H9 (cell line): ENCODE measurements at regions not wholly inside any gene's neighbourhood (a gene's known extent, or its start where the extent isn't known, plus 50 kb on each side); places are given as distances from the start of the nearest gene placed in this dataset.

Experiments used
- DNase-seq: peaks from one replicate; pipeline ENCODE4 v3.0.0-alpha.2; 2017
- H2AFZ ChIP-seq: one replicate; pipeline ENCODE4 v1.6.1; 2013; ENCODE audit warnings: mild to moderate bottlenecking, low read length, control low read depth, moderate library complexity
- H2AK5ac ChIP-seq: 2 replicates; pipeline ENCODE4 v1.6.1; 2013; ENCODE audit warnings: low read length, control low read depth, mixed read lengths; ENCODE audit not compliant: insufficient read length
- H2BK120ac ChIP-seq: one replicate; pipeline ENCODE4 v1.6.1; 2013; ENCODE audit warnings: low read depth, mild to moderate bottlenecking, low read length, control low read depth, inconsistent platforms; ENCODE audit not compliant: poor library complexity, severe bottlenecking
- H2BK12ac ChIP-seq: 2 replicates; pipeline ENCODE4 v1.6.1; 2013; ENCODE audit warnings: low read length, control low read depth, mixed read lengths, low read depth; ENCODE audit not compliant: insufficient read length
- H2BK15ac ChIP-seq: 2 replicates; pipeline ENCODE4 v1.6.1; 2013; ENCODE audit warnings: low read depth, low read length, control low read depth
- H2BK20ac ChIP-seq: one replicate; pipeline ENCODE4 v1.6.1; 2013; ENCODE audit warnings: low read depth, mild to moderate bottlenecking, low read length, control low read depth, inconsistent platforms; ENCODE audit not compliant: poor library complexity, severe bottlenecking
- H2BK5ac ChIP-seq: 2 replicates; pipeline ENCODE4 v1.6.1; 2013; ENCODE audit warnings: low read length, control low read depth, mixed read lengths; ENCODE audit not compliant: insufficient read length
- H3K14ac ChIP-seq: 2 replicates; pipeline ENCODE4 v1.6.1; 2013; ENCODE audit warnings: low read length, control low read depth; ENCODE audit not compliant: insufficient read depth
- H3K18ac ChIP-seq: 2 replicates; pipeline ENCODE4 v1.6.1; 2013; ENCODE audit warnings: low read depth, mild to moderate bottlenecking, mixed read lengths, low read length, control low read depth; ENCODE audit not compliant: insufficient read length
- H3K23ac ChIP-seq: 2 replicates; pipeline ENCODE4 v1.6.1; 2013; ENCODE audit warnings: low read length, control low read depth, mixed read lengths, low read depth; ENCODE audit not compliant: insufficient read length
- H3K23me2 ChIP-seq: 2 replicates; pipeline ENCODE4 v1.6.1; 2013; ENCODE audit warnings: low read depth, mild to moderate bottlenecking, mixed read lengths, low read length, control low read depth; ENCODE audit not compliant: insufficient read length, poor library complexity, severe bottlenecking
- H3K27ac ChIP-seq: 2 replicates; pipeline ENCODE4 v1.5.1; 2013; ENCODE audit warnings: low read length, control low read depth, mixed read lengths, low read depth; ENCODE audit not compliant: insufficient read length
- H3K27me3 ChIP-seq: 2 replicates; pipeline ENCODE4 v1.6.1; 2013; ENCODE audit warnings: low read length, control low read depth, inconsistent platforms; ENCODE audit not compliant: insufficient read depth
- H3K4ac ChIP-seq: 2 replicates; pipeline ENCODE4 v1.6.1; 2013; ENCODE audit warnings: low read depth, mild to moderate bottlenecking, control low read depth, inconsistent platforms, low read length, moderate library complexity
- H3K4me1 ChIP-seq: 2 replicates; pipeline ENCODE4 v1.6.1; 2013; ENCODE audit warnings: low read length, control low read depth, inconsistent platforms; ENCODE audit not compliant: insufficient read depth
- H3K4me2 ChIP-seq: 2 replicates; pipeline ENCODE4 v1.6.1; 2013; ENCODE audit warnings: low read length, control low read depth, mixed read lengths; ENCODE audit not compliant: insufficient read length, insufficient read depth
- H3K56ac ChIP-seq: 2 replicates; pipeline ENCODE4 v1.6.1; 2013; ENCODE audit warnings: low read depth, mild to moderate bottlenecking, mixed read lengths, low read length, control low read depth; ENCODE audit not compliant: insufficient read length
- H3K79me1 ChIP-seq: 2 replicates; pipeline ENCODE4 v1.6.1; 2013; ENCODE audit warnings: low read depth, mild to moderate bottlenecking, moderate library complexity, low read length, control low read depth, inconsistent platforms; ENCODE audit not compliant: insufficient read depth, poor library complexity, severe bottlenecking
- H3K79me2 ChIP-seq: 2 replicates; pipeline ENCODE4 v1.6.1; 2013; ENCODE audit warnings: low read length, control low read depth, inconsistent platforms; ENCODE audit not compliant: insufficient read depth
- H3K9ac ChIP-seq: 2 replicates; pipeline ENCODE4 v1.6.1; 2013; ENCODE audit warnings: low read length, control low read depth, mixed read lengths; ENCODE audit not compliant: insufficient read length; ENCODE audit errors: extremely low read depth
- H3K9me3 ChIP-seq: one replicate; pipeline ENCODE4 v1.6.1; 2013; ENCODE audit warnings: low read depth, low read length, inconsistent platforms; ENCODE audit not compliant: control insufficient read depth
- H3T11ph ChIP-seq: one replicate; pipeline ENCODE4 v1.6.1; 2013; ENCODE audit warnings: mild to moderate bottlenecking, low read length, control low read depth, inconsistent platforms
- H4K20me1 ChIP-seq: one replicate; pipeline ENCODE4 v1.6.1; 2013; ENCODE audit not compliant: control insufficient read depth, insufficient read length, insufficient read depth
- H4K5ac ChIP-seq: 2 replicates; pipeline ENCODE4 v1.6.1; 2013; ENCODE audit warnings: low read depth, mild to moderate bottlenecking, mixed read lengths, low read length, control low read depth; ENCODE audit not compliant: insufficient read length
- H4K8ac ChIP-seq: replicated peaks from 2 replicates; pipeline ENCODE4 v1.6.1; 2013; ENCODE audit warnings: low read length, control low read depth, mixed read lengths, low read depth; ENCODE audit not compliant: insufficient read length
- H4K91ac ChIP-seq: 2 replicates; pipeline ENCODE4 v1.6.1; 2013; ENCODE audit warnings: low read depth, mild to moderate bottlenecking, moderate library complexity, mixed read lengths, low read length, control low read depth; ENCODE audit not compliant: insufficient read length
- H3K27ac Mint-ChIP-seq, 3 experiments: 2 replicates in 2 of 3; 3 replicates in 1 of 3; pipeline ENCODE4 v1.8.0; 2020 to 2021; ENCODE audit warnings: mixed read lengths in 3 of 3, mild to moderate bottlenecking in 1 of 3, moderate library complexity in 1 of 3
- H3K27me3 Mint-ChIP-seq: 2 replicates; pipeline ENCODE4 v1.8.0; 2021; ENCODE audit warnings: low read depth, mild to moderate bottlenecking, moderate library complexity, mixed read lengths
- H3K36me3 Mint-ChIP-seq, 3 experiments: 2 replicates in 2 of 3; 3 replicates in 1 of 3; pipeline ENCODE4 v1.8.0; 2020 to 2021; ENCODE audit warnings: low read depth in 3 of 3, mixed read lengths in 3 of 3; ENCODE audit not compliant: insufficient read depth in 1 of 3
- H3K4me1 Mint-ChIP-seq, 2 experiments: 2 replicates each; pipeline ENCODE4 v1.8.0; 2020; ENCODE audit warnings: mixed read lengths in 2 of 2
- H3K4me3 Mint-ChIP-seq, 2 experiments: 2 replicates in 1 of 2; 3 replicates in 1 of 2; pipeline ENCODE4 v1.8.0; 2020 to 2021; ENCODE audit warnings: mild to moderate bottlenecking in 2 of 2, mixed read lengths in 2 of 2, moderate library complexity in 1 of 2
- H3K9me3 Mint-ChIP-seq, 2 experiments: 2 replicates in 1 of 2; 3 replicates in 1 of 2; pipeline ENCODE4 v1.8.0; 2020; ENCODE audit warnings: mild to moderate bottlenecking in 2 of 2, mixed read lengths in 2 of 2, moderate library complexity in 1 of 2
- CTCF ChIP-seq: fragments of 200-600 bp; sonication (generic); conservative IDR thresholded peaks from 3 replicates; pipeline ENCODE4 v1.8.0; 2021; ENCODE audit warnings: antibody characterized with exemption, mild to moderate bottlenecking
- WGBS: extraction: QIAGEN DNeasy Blood & Tissue Kit; methylation state at CpG from one replicate; pipeline ENCODE4 v1.1.7; 2013; ENCODE audit warnings: missing lambda C conversion rate, low lambda C conversion rate, mixed read lengths; ENCODE audit not compliant: insufficient read length; ENCODE audit errors: extremely low coverage; 5-methylcytosine and 5-hydroxymethylcytosine counted together

- Histone ChIP-seq H2BK20ac (no peak overlapping the region), H3T11ph (no peak overlapping the region), H3K18ac (no peak overlapping the region), H4K8ac (no peak overlapping the region), H3K79me2 (no peaks in the 10 kb centered on the region), H4K20me1 (no peaks in the 10 kb centered on the region), H3K27me3 (no peaks in the 10 kb centered on the region), H3K79me1 (no peaks in the 10 kb centered on the region), H3K23ac (no peak overlapping the region), H2AK5ac (no peak overlapping the region), H4K91ac (no peak overlapping the region), H3K4me2 (no peak overlapping the region), H4K5ac (no peak overlapping the region), H3K9ac (no peak overlapping the region), H2BK15ac (no peak overlapping the region), H3K9me3 (no peaks in the 10 kb centered on the region), H2BK12ac (no peak overlapping the region), H2BK5ac (no peak overlapping the region), H2AFZ (no peak overlapping the region), H3K4ac (no peak overlapping the region), H3K23me2 (no peaks in the 10 kb centered on the region), H3K27ac (no peak overlapping the region), H3K56ac (no peak overlapping the region), H3K4me1 (no peaks in the 10 kb centered on the region), H3K14ac (no peak overlapping the region), H2BK120ac (no peak overlapping the region)
- peaks cover 2 to 26% (median 9%) of the 10 kb centered on the region in 3 experiments; a peak in 4 of 7 replicates for H3K36me3 Mint-ChIP-seq
- WGBS, result no CpG with 5 or more reads among the region's 6 CpGs
- TF ChIP-seq CTCF, result no peak
- H3K27me3 Mint-ChIP-seq, result no peaks in the 10 kb centered on the region
- peaks cover 9 to 18% of the 10 kb centered on the region in 2 experiments for H3K9me3 Mint-ChIP-seq
- no peak overlapping the region for H3K4me3 Mint-ChIP-seq
- H3K27ac Mint-ChIP-seq, result no peak overlapping the region
- no peak for DNase-seq
- peaks cover 0 to 12% of the 10 kb centered on the region in 2 experiments; a peak in 2 of 4 replicates for H3K4me1 Mint-ChIP-seq
These were observed 1695.8 kb upstream of the PIK3C3 start for GRCh38 chr18:40259115-40259835.
